ENCODE measurements at regions not wholly inside any gene's neighbourhood (a gene's known extent, or its start where the extent isn't known, plus 50 kb on each side); places are given as distances from the start of the nearest gene placed in this dataset.

GRCh38 chr5:142445266-142445665, 120.4 kb upstream of the SPRY4 start:
- no peak for TF ChIP-seq EZH2 (IDR thresholded peaks at IDR 0.05; ENCODE audit: low read depth)
- no peak for TF ChIP-seq CTCF (conservative IDR thresholded peaks at IDR 0.05)

All from PC-9 (cell line).